ENCODE measurements at regions not wholly inside any gene's neighbourhood (a gene's known extent, or its start where the extent isn't known, plus 50 kb on each side); places are given as distances from the start of the nearest gene placed in this dataset.

DNA sequence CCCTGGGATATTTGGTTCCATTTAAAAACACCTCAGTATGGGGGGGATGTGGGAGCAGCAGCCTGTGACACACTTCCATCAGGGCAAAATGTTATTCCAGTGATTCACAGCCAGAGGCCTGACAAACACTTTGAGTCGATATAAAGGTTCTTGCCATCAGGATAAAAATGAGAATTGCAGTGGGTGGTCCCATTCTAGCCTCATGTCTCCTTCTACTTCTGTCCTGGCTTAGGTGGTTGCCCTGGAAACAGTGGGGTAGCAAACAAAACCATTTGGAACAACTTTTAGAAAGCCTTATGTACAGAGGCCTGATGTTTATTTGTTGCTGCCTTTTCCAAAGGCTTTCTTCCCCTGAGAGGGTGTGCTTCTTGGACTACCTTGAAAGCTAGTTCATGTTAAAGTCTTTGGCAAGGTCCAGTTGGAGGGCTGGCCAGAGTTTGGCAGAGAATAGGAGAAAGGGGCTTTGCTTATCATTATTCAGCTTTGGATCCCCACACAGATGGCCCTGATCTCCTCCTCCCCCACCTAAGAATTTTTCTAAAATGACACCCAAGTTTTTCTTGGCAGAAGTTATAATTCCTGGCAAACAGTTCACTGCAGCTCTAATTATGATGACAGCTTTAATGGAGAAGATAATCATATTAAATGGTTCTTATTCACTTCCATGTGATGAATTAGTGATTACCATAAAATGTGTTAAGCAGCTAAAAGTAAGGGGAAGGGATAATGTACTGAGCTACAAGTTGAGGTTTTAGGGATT is 84.2 kb upstream of the ZNF280D start:
- Histone ChIP-seq H2BK20ac (ENCODE audit: low read length) (no peak overlapping the region), H2BK120ac (replicated peaks; ENCODE audit: low read depth, low read length) (no peak overlapping the region), H3K4me3 (ENCODE audit: extremely low read depth in 1 of 4, insufficient read depth in 2 of 4, low read depth in 3 of 4, low read length in 4 of 4) (no peak overlapping the region), H3K23me2 (ENCODE audit: low read depth, low read length) (no peaks in the 10 kb centered on the region), H4K5ac (ENCODE audit: insufficient read length, low read depth, low read length) (no peak overlapping the region), H2AK5ac (ENCODE audit: low read depth, low read length) (no peak overlapping the region), H3K36me3 (ENCODE audit: control insufficient read depth in 2 of 4, insufficient read depth in 4 of 4, low read length in 3 of 4) (no peaks in the 10 kb centered on the region), H3K27me3 (replicated peaks in 1 of 4; ENCODE audit: control insufficient read depth in 3 of 4, extremely low read depth in 1 of 4, insufficient read depth in 3 of 4, low read length in 3 of 4) (no peaks in the 10 kb centered on the region), H3K56ac (replicated peaks; ENCODE audit: insufficient read length, low read depth, low read length) (no peak overlapping the region), H4K91ac (replicated peaks; ENCODE audit: insufficient read length, low read length) (no peak overlapping the region), H3K9me3 (ENCODE audit: insufficient read depth in 2 of 2, low read depth in 1 of 2, low read length in 1 of 2) (no peaks in the 10 kb centered on the region), H2BK12ac (ENCODE audit: low read depth, low read length) (no peak overlapping the region), H3K4me2 (ENCODE audit: insufficient read depth in 1 of 2, low read depth in 2 of 2, low read length in 2 of 2) (no peak overlapping the region), H3K4me1 (replicated peaks in 1 of 4; ENCODE audit: control insufficient read depth in 3 of 4, insufficient read depth in 4 of 4, low read length in 3 of 4) (no peaks in the 10 kb centered on the region), H3K23ac (ENCODE audit: insufficient read length) (no peak overlapping the region), H4K8ac (ENCODE audit: extremely low read depth, insufficient read depth, low read length) (no peak overlapping the region), H3K79me2 (ENCODE audit: control insufficient read depth in 1 of 2, insufficient read depth in 2 of 2, low read length in 2 of 2) (no peaks in the 10 kb centered on the region), H3K4ac (replicated peaks; ENCODE audit: insufficient read length, low read depth, low read length) (no peak overlapping the region), H3K9ac (replicated peaks in 1 of 4; ENCODE audit: extremely low read depth in 1 of 4, low read depth in 3 of 4, low read length in 3 of 4) (no peak overlapping the region), H2BK5ac (ENCODE audit: low read depth, low read length) (no peak overlapping the region), H3K79me1 (ENCODE audit: low read depth, low read length) (no peaks in the 10 kb centered on the region), H3K18ac (ENCODE audit: extremely low read depth, low read length) (no peak overlapping the region), H4K20me1 (replicated peaks in 1 of 2; ENCODE audit: control insufficient read depth in 1 of 2, insufficient read depth in 2 of 2, low read length in 2 of 2) (no peaks in the 10 kb centered on the region), H3K14ac (ENCODE audit: insufficient read length) (no peak overlapping the region), H2AFZ (ENCODE audit: low read length) (no peak overlapping the region), H3K27ac (ENCODE audit: low read depth, low read length) (no peak overlapping the region), H2BK15ac (ENCODE audit: low read length) (no peak overlapping the region)
- DNase-seq (ENCODE audit: low read depth in 1 of 2, low spot score in 2 of 2) (no peak), FAIRE-seq (no peak)
- WGBS, 2 experiments (ENCODE audit: extremely low coverage in 1 of 2, insufficient coverage in 1 of 2, insufficient read length in 1 of 2, insufficient replicate concordance in 2 of 2, low coverage in 1 of 2, low lambda C conversion rate in 2 of 2, missing lambda C conversion rate in 1 of 2) = 80% methylated on average over 1 of the region's 1 CpG; no CpG with 5 or more reads in 1 of the 2 experiments
- TF ChIP-seq TBP (IDR thresholded peaks at IDR 0.05; ENCODE audit: low read depth, low read length) (no peak), JUN (IDR thresholded peaks at IDR 0.05; ENCODE audit: low read depth, low read length) (no peak), GABPA (IDR thresholded peaks at IDR 0.05; ENCODE audit: borderline replicate concordance, insufficient read depth, low read length) (no peak), ASH2L (IDR thresholded peaks at IDR 0.05; ENCODE audit: low read length) (no peak), BCL11A (IDR thresholded peaks at IDR 0.05; ENCODE audit: low read depth in 2 of 2, low read length in 2 of 2) (no peak), CBX5 (IDR thresholded peaks at IDR 0.05; ENCODE audit: low read depth, low read length) (no peak), SAP30 (IDR thresholded peaks at IDR 0.05; ENCODE audit: insufficient read depth, insufficient replicate concordance, low read length) (no peak), NANOG (IDR thresholded peaks at IDR 0.05; ENCODE audit: insufficient read depth, low read depth, low read length, poor library complexity, severe bottlenecking) (no peak), CBX8 (IDR thresholded peaks at IDR 0.05; ENCODE audit: borderline replicate concordance, low read depth, low read length) (no peak), RAD21 (IDR thresholded peaks at IDR 0.05 in 1 of 2, conservative IDR thresholded peaks at IDR 0.05 in 1 of 2; ENCODE audit: low read depth in 2 of 2, low read length in 2 of 2) (no peak)
- POLR2A ChIA-PET (ENCODE audit: partially characterized antibody) = no interaction called here
- CTCF ChIA-PET (ENCODE audit: partially characterized antibody) = interaction anchor here (0.8 to 1.4 kb wide), 5 partner anchors 13 to 329 kb away, joined by 3 to 6 read pairs (median 4); no protein-coding TSS in a partner anchor
